SK-N-SH (cell line): ENCODE measurements at regions not wholly inside any gene's neighbourhood (a gene's known extent, or its start where the extent isn't known, plus 50 kb on each side); places are given as distances from the start of the nearest gene placed in this dataset.

Source experiments
- CTCF ChIA-PET: fragments of 300-600, 350-600 bp; formaldehyde crosslinking; extraction: SDS; loops from one replicate; lab custom pipeline; 2021; lab: Yijun Ruan, JAX
- POLR2A ChIA-PET: fragments of 350-600 bp; sonication (Branson Sonifier 250); formaldehyde crosslinking; extraction: SDS; loops from one replicate; lab custom pipeline; 2020; ENCODE audit warnings: antibody characterized with exemption, inconsistent platforms; lab: Yijun Ruan, JAX
- DNase-seq: peaks from one replicate; pipeline ENCODE4 v3.0.0; 2012
- H2AFZ ChIP-seq: fragments of 200-600 bp; sonication (generic); 2 replicates; pipeline ENCODE4 v1.8.1; 2016; ENCODE audit warnings: antibody characterized with exemption, mild to moderate bottlenecking, low read depth
- H3F3A ChIP-seq: fragments of 200-600 bp; sonication (generic); replicated peaks from 2 replicates; pipeline ENCODE3; 2016; ENCODE audit warnings: antibody characterized with exemption, mild to moderate bottlenecking; ENCODE audit not compliant: insufficient read depth
- H3K27ac ChIP-seq, 2 experiments: fragments of 200-500 bp in 1 of 2; fragments of 200-600 bp in 1 of 2; sonication (Bioruptor generic) in 1 of 2; sonication (generic), shearing (Covaris generic) in 1 of 2; 2 replicates each; pipeline versions ENCODE4 v1.5.1 to v1.6.1; 2014 to 2016; ENCODE audit warnings: low read depth in 2 of 2, inconsistent platforms in 1 of 2, low read length in 1 of 2, mild to moderate bottlenecking in 1 of 2, mixed read lengths in 1 of 2
- H3K27me3 ChIP-seq: fragments of 200-600 bp; sonication (generic), shearing (Covaris generic); 2 replicates; pipeline ENCODE4 v1.6.1; 2016; ENCODE audit warnings: mixed run types; ENCODE audit not compliant: insufficient read depth
- H3K36me3 ChIP-seq, 2 experiments: fragments of 200-500 bp in 1 of 2; fragments of 200-600 bp in 1 of 2; sonication (Bioruptor generic) in 1 of 2; sonication (generic) in 1 of 2; replicated peaks in 1 of 2; 2 replicates each; pipeline versions ENCODE3 to v1.5.1; 2014 to 2016; ENCODE audit warnings: low read length in 1 of 2, mild to moderate bottlenecking in 1 of 2; ENCODE audit not compliant: insufficient read depth in 2 of 2, control insufficient read depth in 1 of 2
- H3K4me1 ChIP-seq, 2 experiments: fragments of 200-500 bp in 1 of 2; fragments of 200-600 bp in 1 of 2; sonication (Bioruptor generic) in 1 of 2; sonication (generic), shearing (Covaris generic) in 1 of 2; 2 replicates each; pipeline versions ENCODE4 v1.5.1 to v1.6.1; 2014 to 2016; ENCODE audit warnings: low read depth in 1 of 2, low read length in 1 of 2, mixed run types in 1 of 2; ENCODE audit not compliant: insufficient read depth in 2 of 2, control insufficient read depth in 1 of 2
- H3K4me2 ChIP-seq: fragments of 200-600 bp; sonication (generic), shearing (Covaris generic); 2 replicates; pipeline ENCODE4 v1.6.1; 2017; ENCODE audit warnings: mixed run types
- H3K4me3 ChIP-seq, 2 experiments: fragments of 200-500 bp in 1 of 2; fragments of 200-600 bp in 1 of 2; sonication (Bioruptor generic) in 1 of 2; sonication (generic), shearing (Covaris generic) in 1 of 2; 2 replicates each; pipeline versions ENCODE4 v1.5.1 to v1.8.1; 2014 to 2016; ENCODE audit warnings: low read depth in 2 of 2, inconsistent platforms in 1 of 2, low read length in 1 of 2, mild to moderate bottlenecking in 1 of 2, mixed read lengths in 1 of 2, moderate library complexity in 1 of 2
- H3K79me2 ChIP-seq: fragments of 200-600 bp; sonication (generic); 2 replicates; pipeline ENCODE4 v1.8.1; 2017; ENCODE audit warnings: mild to moderate bottlenecking; ENCODE audit not compliant: insufficient read depth
- H3K9ac ChIP-seq: fragments of 200-600 bp; sonication (generic); 2 replicates; pipeline ENCODE4 v1.6.1; 2017; ENCODE audit warnings: mixed run types
- H3K9me2 ChIP-seq: fragments of 200-600 bp; sonication (generic); 2 replicates; pipeline ENCODE4 v1.6.1; 2017; ENCODE audit warnings: mixed run types
- H3K9me3 ChIP-seq: fragments of 200-600 bp; sonication (generic); 2 replicates; pipeline ENCODE4 v1.6.1; 2017; ENCODE audit warnings: mixed run types, mild to moderate bottlenecking, moderate library complexity
- H4K20me1 ChIP-seq: fragments of 200-600 bp; sonication (generic); 2 replicates; pipeline ENCODE4 v1.6.1; 2017; ENCODE audit warnings: mild to moderate bottlenecking, mixed run types; ENCODE audit not compliant: insufficient read depth
- FOXM1 ChIP-seq: IDR thresholded peaks from 2 replicates; pipeline ENCODE4 v1.4.0; 2012; ENCODE audit warnings: low read depth, mild to moderate bottlenecking
- IRF3 ChIP-seq: fragments of 150-350 bp; IDR thresholded peaks from 2 replicates; pipeline ENCODE4 v1.6.1; 2016; ENCODE audit warnings: mild to moderate bottlenecking, low read depth, low read length
- MEF2A ChIP-seq: IDR thresholded peaks from 2 replicates; pipeline ENCODE4 v1.4.0; 2012; ENCODE audit warnings: low read depth, borderline replicate concordance
- NRF1 ChIP-seq: IDR thresholded peaks from 2 replicates; pipeline ENCODE4 v1.6.1; 2012; ENCODE audit warnings: low read depth, mild to moderate bottlenecking, low read length
- POLR2AphosphoS5 ChIP-seq: IDR thresholded peaks from 2 replicates; pipeline ENCODE4 v1.6.1; 2012; ENCODE audit warnings: low read depth, low read length
- REST ChIP-seq: IDR thresholded peaks from 2 replicates; pipeline ENCODE4 v1.6.1; 2012; ENCODE audit warnings: mild to moderate bottlenecking, low read depth, low read length, moderate library complexity
- RFX5 ChIP-seq: IDR thresholded peaks from 2 replicates; pipeline ENCODE4 v1.6.1; 2012; ENCODE audit warnings: mild to moderate bottlenecking, improper control_type of control experiment, low read length
- RXRA ChIP-seq: IDR thresholded peaks from 2 replicates; pipeline ENCODE4 v1.4.0; 2012; ENCODE audit warnings: low read depth, mild to moderate bottlenecking, borderline replicate concordance
- SMC3 ChIP-seq: IDR thresholded peaks from 2 replicates; pipeline ENCODE4 v1.6.1; 2012; ENCODE audit warnings: low read depth, low read length, improper control_type of control experiment
- TEAD4 ChIP-seq: IDR thresholded peaks from 2 replicates; pipeline ENCODE4 v1.4.0; 2012; ENCODE audit warnings: mild to moderate bottlenecking, borderline replicate concordance; ENCODE audit not compliant: insufficient read depth
- USF1 ChIP-seq: IDR thresholded peaks from 2 replicates; pipeline ENCODE4 v1.4.0; 2012; ENCODE audit warnings: low read depth, borderline replicate concordance
- USF2 ChIP-seq: fragments of 150-350 bp; IDR thresholded peaks from 2 replicates; pipeline ENCODE4 v1.6.1; 2017; ENCODE audit warnings: antibody characterized with exemption, low read length, low read depth, borderline replicate concordance
- ZBTB33 ChIP-seq: IDR thresholded peaks from 2 replicates; pipeline ENCODE4 v1.4.0; 2012; ENCODE audit warnings: low read depth, borderline replicate concordance
- WGBS: methylation state at CpG from one replicate; pipeline ENCODE4 v1.1.6; 2017; ENCODE audit warnings: low lambda C conversion rate; 5-methylcytosine and 5-hydroxymethylcytosine counted together

GRCh38 chr4:114056599-114056998, 77.2 kb upstream of the ARSJ start:
- H3K27me3 ChIP-seq = no peaks in the 10 kb centered on the region
- DNase-seq = no peak
- CTCF ChIA-PET = no interaction called here
- H3K9me2 ChIP-seq = no peaks in the 10 kb centered on the region
- H3K36me3 ChIP-seq = peaks cover 0 to 5% of the 10 kb centered on the region in 2 experiments
- H4K20me1 ChIP-seq = no peaks in the 10 kb centered on the region
- peaks cover 9% of the 10 kb centered on the region; the same call in 1 of the 2 replicates for H3K9me3 ChIP-seq
- no peak overlapping the region for H3K9ac ChIP-seq
- H3K4me3 ChIP-seq = no peak overlapping the region
- no peak overlapping the region for H2AFZ ChIP-seq
- TF ChIP-seq FOXM1 (no peak), USF2 (no peak), TEAD4 (no peak), RFX5 (no peak), IRF3 (no peak), USF1 (no peak), ZBTB33 (no peak), RXRA (no peak), SMC3 (no peak), MEF2A (no peak), REST (no peak), POLR2AphosphoS5 (no peak), NRF1 (no peak)
- POLR2A ChIA-PET = no interaction called here
- no peak overlapping the region for H3K4me2 ChIP-seq
- WGBS = 53% methylated on average over 5 of the region's 5 CpGs
- no peaks in the 10 kb centered on the region for H3K4me1 ChIP-seq
- peaks cover 4% of the 10 kb centered on the region for H3F3A ChIP-seq
- H3K27ac ChIP-seq = no peak overlapping the region
- H3K79me2 ChIP-seq = no peaks in the 10 kb centered on the region
